ENCODE measurements at regions not wholly inside any gene's neighbourhood (a gene's known extent, or its start where the extent isn't known, plus 50 kb on each side); places are given as distances from the start of the nearest gene placed in this dataset.
A peak's percentile ranks its signal among the peaks of the same experiment; 100 is the strongest.
"Not testable (repeated sequence)": the region's sequence is repeated elsewhere in the genome, so short reads cannot be mapped to it uniquely, and the experiment has no call there.

- DNase-seq (ENCODE audit: low spot score): no peak
Measured at GRCh38 chr4:66602622-66603021, 932.3 kb upstream of the EPHA5 start.

- no peak for DNase-seq (ENCODE audit: low spot score)
Measured at GRCh38 chr4:66591968-66592367, 921.7 kb upstream of the EPHA5 start.

GRCh38 chr4:66590488-66591215 lies 920.4 kb upstream of the EPHA5 start:
- DNase-seq (ENCODE audit: low spot score): no peak

GRCh38 chr4:66589183-66589582 lies 918.9 kb upstream of the EPHA5 start:
- DNase-seq (ENCODE audit: low spot score): no peak

- peak; percentile 4 for DNase-seq (ENCODE audit: low spot score)
Measured at GRCh38 chr4:66585767-66586166, 915.5 kb upstream of the EPHA5 start.

- no peak for DNase-seq (ENCODE audit: low spot score)
Measured at GRCh38 chr4:66577922-66578321, 907.6 kb upstream of the EPHA5 start.

- DNase-seq (ENCODE audit: low spot score): no peak
Measured at GRCh38 chr4:66575008-66575696, 904.9 kb upstream of the EPHA5 start.

- DNase-seq (ENCODE audit: low spot score): no peak
Measured at GRCh38 chr4:66574145-66574978, 904.1 kb upstream of the EPHA5 start.

- no peak for DNase-seq (ENCODE audit: low spot score)
Measured at GRCh38 chr4:66572949-66573348, 902.7 kb upstream of the EPHA5 start.

GRCh38 chr4:66571145-66571695 lies 900.9 kb upstream of the EPHA5 start:
- no peak for DNase-seq (ENCODE audit: low spot score)

- DNase-seq (ENCODE audit: low spot score): no peak
Measured at GRCh38 chr4:66569228-66569627, 898.9 kb upstream of the EPHA5 start.

GRCh38 chr4:66568431-66568830 lies 898.1 kb upstream of the EPHA5 start:
- no peak for DNase-seq (ENCODE audit: low spot score)

- DNase-seq (ENCODE audit: low spot score): no peak
Measured at GRCh38 chr4:66568001-66568400, 897.7 kb upstream of the EPHA5 start.

- DNase-seq (ENCODE audit: low spot score): no peak
Measured at GRCh38 chr4:66567551-66567950, 897.3 kb upstream of the EPHA5 start.

- DNase-seq (ENCODE audit: low spot score): no peak
Measured at GRCh38 chr4:66565801-66566200, 895.5 kb upstream of the EPHA5 start.

- no peak for DNase-seq (ENCODE audit: low spot score)
Measured at GRCh38 chr4:66564901-66565651, 894.8 kb upstream of the EPHA5 start.

GRCh38 chr4:66562276-66562806 lies 892.1 kb upstream of the EPHA5 start:
- no peak for DNase-seq (ENCODE audit: low spot score)

GRCh38 chr4:66561465-66562053 lies 891.3 kb upstream of the EPHA5 start:
- not testable (repeated sequence) for DNase-seq (ENCODE audit: low spot score)

- DNase-seq (ENCODE audit: low spot score): no peak
Measured at GRCh38 chr4:66558651-66559050, 888.4 kb upstream of the EPHA5 start.

GRCh38 chr4:66556651-66557278 lies 886.5 kb upstream of the EPHA5 start:
- DNase-seq (ENCODE audit: low spot score): no peak

- DNase-seq (ENCODE audit: low spot score): no peak
Measured at GRCh38 chr4:66555301-66555700, 885.0 kb upstream of the EPHA5 start.

All from pons (tissue), 1 donor.